ENCODE measurements at regions not wholly inside any gene's neighbourhood (a gene's known extent, or its start where the extent isn't known, plus 50 kb on each side); places are given as distances from the start of the nearest gene placed in this dataset.
"Not testable (repeated sequence)": the region's sequence is repeated elsewhere in the genome, so short reads cannot be mapped to it uniquely, and the experiment has no call there.

DNA sequence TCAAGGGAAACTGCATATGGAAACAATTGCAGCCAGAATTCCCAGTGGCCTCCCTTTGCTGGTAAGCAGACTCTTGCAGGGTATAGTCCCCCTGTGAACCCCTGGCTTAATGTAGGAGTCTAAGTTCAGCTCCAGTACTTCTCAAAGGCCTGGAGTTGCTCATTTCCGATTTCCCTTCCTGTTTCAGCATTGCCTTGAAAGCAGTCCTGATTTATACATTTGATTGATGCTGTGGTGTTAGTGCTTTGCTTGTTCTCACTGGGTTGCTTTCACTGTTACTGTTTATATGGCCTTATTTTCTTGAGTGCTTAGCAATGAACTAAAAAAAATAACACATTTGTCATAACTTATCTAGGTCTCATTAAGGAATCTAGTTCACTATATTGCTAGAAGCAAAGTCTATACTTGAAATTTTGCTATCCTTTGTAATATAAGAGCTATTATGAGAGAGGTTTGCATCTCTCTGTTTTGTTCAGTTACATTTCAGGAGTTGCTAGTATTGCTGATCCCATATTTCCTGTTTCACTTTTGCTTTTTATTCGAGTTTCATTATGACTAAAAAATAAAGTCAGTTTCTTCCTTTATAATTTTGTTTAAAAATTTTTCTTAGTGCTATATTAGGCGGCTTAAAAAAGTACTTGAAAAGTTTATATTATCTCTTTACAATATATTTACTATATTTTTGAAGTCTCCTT lies 122.4 kb upstream of the NMUR2 start:
- in situ Hi-C loops (cut with MboI; ENCODE audit: low sequenced_read_pairs), result loop anchor here (25.0 kb wide), 1 partner anchor 1435 kb away; no protein-coding TSS in a partner anchor

DNA sequence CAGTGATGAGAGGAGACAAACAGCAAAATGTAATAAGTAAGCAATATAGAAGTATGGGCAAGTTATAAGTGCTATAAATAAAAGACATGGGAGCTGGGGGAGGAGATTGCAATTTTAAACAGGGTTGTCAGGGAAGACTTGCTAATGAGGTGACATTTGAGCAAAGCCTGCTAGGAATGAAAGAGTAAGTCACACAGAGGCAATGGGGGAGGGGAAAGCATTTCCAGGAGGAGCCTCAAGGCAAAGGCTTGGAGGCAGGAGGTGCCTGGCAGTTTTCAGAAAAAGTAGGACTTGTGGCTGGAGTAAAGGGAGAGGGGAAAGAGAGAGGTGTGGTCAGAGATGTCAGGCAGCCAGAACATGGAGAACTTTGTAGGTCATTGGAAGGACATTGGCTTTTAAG lies 124.4 kb upstream of the NMUR2 start:
- in situ Hi-C loops (cut with MboI; ENCODE audit: low sequenced_read_pairs), result loop anchor here (25.0 kb wide), 1 partner anchor 1433 kb away; no protein-coding TSS in a partner anchor

DNA sequence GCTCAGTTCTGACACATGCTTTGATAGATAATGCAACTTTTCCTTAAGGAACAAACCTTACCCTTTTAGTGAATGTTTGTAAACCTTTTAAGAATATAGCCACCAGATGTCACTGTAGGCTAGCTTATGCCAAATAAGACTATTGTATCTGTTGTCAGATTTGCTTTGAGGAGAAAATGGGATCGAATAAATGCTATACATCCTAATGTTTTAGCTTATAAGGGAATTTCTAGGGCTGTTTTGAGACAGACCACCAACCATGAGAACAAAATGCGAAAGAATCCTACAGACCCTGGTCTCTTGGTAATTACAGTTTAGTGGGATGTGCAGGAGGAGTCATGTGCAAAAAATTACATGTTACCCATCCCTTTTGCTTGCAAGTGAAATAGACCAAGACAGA lies 127.6 kb upstream of the NMUR2 start:
- in situ Hi-C loops (cut with MboI; ENCODE audit: low sequenced_read_pairs), result loop anchor here (25.0 kb wide), 1 partner anchor 1430 kb away; no protein-coding TSS in a partner anchor

DNA sequence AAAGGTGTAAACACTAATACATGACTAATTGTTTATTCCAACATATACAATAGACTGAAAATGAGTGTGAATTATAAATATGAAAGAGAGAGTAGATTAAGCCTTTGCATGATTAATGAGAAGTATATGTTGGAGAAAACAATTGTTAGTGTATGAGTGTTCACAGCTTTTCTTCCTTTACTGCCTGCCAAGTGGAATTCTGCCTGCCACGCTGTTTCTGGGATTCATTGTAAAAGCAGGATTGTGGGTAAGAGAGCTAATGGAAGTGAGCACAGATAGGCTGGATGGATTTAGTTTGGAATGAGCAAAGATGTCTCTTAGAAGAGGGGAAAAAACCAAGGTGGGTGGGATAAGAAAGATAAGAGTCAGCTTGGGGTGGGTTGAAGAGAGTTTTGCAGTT lies 129.6 kb upstream of the NMUR2 start:
- in situ Hi-C loops (cut with MboI; ENCODE audit: low sequenced_read_pairs), result loop anchor here (25.0 kb wide), 1 partner anchor 1428 kb away; no protein-coding TSS in a partner anchor

DNA sequence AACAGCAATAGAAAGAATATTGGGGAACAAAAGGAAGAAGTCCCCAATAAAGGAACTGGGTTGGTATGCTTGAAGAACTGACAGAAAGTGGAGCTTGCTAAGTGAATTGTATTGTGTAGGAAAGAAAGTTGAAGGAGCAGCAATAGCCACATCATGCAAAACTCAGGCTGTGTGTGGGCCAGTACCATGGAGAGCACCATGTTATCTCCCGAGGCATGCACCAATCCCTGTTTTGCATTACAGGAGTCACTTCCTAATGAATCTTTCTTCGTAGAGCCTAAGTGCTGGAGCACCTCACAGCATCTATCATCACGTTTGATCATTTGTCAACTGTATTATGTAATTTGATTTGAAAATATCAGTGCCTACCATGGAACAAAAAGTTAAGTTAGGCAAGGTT lies 137.7 kb upstream of the NMUR2 start:
- in situ Hi-C loops (cut with MboI; ENCODE audit: low sequenced_read_pairs), result loop anchor here (25.0 kb wide), 1 partner anchor 1420 kb away; no protein-coding TSS in a partner anchor

DNA sequence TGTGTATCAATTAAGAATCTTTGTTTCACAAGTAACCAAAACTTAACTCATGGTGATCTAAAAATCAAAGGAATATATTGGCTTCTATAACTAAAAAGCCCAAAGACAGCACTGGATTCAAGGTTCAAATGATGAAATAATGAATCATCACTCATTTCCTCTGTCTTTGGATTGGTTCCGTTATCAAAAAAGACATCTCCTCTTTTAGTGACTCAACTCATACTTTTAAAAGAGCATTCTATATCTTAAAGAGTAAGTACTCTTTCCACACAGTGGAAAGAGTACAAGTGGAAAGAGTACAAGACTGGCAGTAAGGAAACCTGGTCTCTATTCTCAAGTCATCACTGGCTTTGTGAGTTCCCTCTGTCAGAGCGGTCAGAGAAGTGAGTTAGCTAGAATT lies 141.4 kb upstream of the NMUR2 start:
- in situ Hi-C loops (cut with MboI; ENCODE audit: low sequenced_read_pairs), result loop anchor here (25.0 kb wide), 1 partner anchor 1416 kb away; no protein-coding TSS in a partner anchor

DNA sequence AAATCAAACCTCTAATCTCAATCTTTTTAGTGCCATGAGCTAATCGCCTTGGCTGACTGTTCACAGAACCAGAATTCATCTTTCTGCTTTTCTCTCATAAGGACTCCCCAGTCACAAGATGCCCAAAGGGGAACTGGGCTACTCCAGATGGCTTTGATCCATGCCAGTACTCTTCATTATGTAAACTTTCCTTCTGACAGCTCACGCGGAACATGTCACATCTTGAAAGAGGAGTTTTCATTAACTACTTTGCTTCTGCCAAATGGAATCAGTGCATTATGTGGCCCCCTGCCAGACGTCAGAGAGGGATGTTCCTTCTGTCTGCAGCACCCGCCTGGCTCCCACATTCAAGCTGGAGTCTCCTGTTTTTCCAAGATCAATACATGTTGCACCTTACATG lies 142.1 kb upstream of the NMUR2 start:
- in situ Hi-C loops (cut with MboI; ENCODE audit: low sequenced_read_pairs), result loop anchor here (25.0 kb wide), 1 partner anchor 1415 kb away; no protein-coding TSS in a partner anchor

DNA sequence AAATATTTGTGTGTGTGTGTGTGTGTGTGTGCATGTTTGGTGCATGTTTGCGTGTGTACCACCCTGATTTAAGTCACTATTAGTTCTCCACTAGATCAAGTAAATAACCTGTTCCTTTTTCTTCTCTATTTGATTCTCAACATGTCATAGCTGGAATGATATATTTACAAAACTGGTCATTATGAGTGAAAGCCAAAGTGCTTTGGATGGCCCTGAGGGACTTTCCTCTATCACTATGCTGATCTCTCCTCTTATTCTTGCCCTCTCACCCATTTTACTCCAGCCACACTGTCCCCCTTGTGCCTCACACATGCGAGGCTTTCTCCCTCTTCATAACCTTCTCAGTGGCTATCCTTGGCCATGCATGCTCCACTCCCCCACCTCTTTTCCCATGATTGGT lies 144.6 kb upstream of the NMUR2 start:
- in situ Hi-C loops (cut with MboI; ENCODE audit: low sequenced_read_pairs), result loop anchor here (25.0 kb wide), 1 partner anchor 1413 kb away; no protein-coding TSS in a partner anchor

DNA sequence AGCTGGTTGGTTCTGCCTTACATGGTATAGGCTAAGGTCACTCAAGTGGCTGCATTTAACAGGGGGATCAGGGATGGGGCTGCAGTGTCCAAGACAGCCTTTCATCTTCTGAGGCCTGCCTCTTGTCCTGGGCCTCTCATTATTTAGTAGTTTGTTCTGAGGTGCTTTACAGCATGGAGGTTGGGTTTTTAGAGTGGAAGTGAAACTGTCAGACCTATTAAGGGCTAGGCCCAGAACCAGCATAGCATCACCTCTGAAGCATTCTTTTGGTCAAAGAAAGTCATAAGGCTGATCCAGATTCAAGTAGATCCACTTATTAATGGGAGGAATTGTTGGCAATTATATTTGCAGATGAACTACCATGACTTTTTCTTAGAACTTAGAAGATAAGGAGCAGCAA lies 146.0 kb upstream of the NMUR2 start:
- in situ Hi-C loops (cut with MboI; ENCODE audit: low sequenced_read_pairs), result no loop called here

DNA sequence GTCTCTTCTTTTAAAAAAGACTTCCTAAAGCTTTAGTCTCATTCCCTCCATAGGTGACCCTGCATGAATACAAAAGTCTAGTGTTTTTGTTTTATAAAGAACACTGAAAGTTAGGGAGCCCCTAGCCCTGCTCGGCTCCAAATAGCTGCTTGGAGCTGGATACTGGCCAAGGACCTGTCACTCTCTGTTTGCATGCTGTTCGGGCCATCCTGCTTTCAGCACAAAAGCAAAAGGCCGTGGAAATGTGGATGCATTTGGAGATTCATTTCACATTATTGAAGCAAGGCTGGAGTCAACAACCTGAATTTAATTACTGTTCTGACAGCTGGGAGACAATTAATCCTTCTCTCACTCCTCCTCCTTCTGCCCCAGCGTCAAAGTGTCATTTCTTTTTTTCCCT lies 151.7 kb upstream of the NMUR2 start:
- in situ Hi-C loops (cut with MboI; ENCODE audit: low sequenced_read_pairs), result no loop called here

DNA sequence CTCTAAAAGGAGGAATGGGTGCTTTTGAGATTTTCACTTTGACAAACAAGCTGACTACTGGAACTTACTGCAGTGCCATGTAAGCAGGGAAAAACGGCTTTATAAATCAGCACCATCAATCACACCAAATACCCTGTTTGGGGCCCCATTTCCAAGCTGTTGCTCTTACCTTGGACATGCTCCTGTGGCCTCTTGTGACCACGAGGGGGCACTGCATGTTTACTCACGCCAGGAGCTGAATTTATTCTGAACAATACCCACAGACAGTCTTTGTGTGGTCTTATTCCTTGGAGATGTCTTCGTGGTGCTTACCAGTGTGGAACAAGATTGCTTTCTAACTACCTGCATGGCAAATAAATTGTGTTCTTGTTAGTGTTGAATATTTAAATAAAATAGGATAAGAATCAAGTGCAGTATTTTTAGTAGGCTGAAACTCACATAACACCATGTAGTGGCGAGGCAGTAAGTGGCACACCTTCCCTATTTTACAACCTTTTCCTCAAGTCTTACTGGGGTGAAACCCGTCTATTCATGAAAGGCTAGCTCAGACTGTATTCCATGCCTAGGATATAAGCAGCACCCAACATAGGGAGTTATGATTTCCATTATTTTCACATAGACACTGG lies 155.5 kb upstream of the NMUR2 start:
- in situ Hi-C loops (cut with MboI; ENCODE audit: low sequenced_read_pairs), result no loop called here

DNA sequence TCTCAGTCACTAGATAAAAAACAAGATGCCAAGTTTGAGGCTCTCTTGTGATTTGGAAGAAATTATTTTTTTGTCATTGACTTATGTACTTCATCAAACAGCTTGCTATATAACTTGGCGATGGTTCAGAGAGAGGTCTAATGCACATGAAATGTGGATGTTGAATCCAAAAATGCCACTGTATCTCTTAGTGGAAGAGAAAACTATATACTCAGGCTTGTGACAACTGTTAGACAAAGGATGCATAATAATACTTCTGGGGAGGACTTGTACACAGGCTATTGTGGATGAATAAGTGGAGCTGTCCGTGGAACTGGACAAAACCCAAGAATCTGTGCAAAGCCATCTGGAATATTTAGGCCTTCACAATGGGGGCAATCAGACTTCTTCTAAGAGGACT lies 162.9 kb upstream of the NMUR2 start:
- in situ Hi-C loops (cut with MboI; ENCODE audit: low sequenced_read_pairs), result no loop called here

DNA sequence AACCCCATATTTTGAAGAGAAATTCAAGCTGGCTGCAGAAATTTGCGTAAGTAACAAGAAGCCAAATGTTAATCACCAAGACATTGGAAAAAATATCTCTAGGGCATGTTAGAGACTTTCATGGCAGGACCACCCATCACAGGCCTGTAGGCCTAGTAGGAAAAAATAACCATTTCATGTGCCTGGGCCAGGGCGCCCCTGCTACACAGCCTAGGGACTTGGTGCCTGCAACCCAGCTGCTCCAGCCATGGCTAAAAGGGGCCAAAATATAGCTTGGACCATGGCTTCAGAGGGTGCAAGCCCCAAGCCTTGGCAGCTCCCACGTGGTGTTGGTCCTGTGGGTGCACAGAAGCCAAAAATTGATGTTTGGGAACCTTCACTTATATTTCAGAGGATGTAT lies 167.7 kb upstream of the NMUR2 start:
- in situ Hi-C loops (cut with MboI; ENCODE audit: low sequenced_read_pairs), result no loop called here

DNA sequence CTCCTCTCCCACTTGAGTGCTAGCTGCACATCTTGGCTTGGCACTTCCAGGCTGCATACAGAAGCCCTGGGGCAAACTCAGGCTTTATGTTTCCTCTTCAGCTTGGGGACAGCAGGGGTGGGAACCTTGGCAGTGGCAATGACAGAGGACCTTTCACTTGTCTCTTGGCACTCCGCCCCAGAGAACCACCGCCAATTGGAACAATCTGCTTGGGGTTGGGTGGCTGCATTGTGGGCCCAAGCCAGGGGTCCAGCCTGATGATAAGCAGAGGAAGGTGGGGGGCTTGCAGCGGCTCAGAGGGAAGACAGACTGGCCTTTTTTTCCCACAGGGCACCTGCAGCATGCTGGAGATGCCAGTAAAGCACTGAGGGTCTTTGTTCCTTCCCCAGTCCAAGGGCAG lies 179.0 kb upstream of the NMUR2 start:
- in situ Hi-C loops (cut with MboI; ENCODE audit: low sequenced_read_pairs), result no loop called here

DNA sequence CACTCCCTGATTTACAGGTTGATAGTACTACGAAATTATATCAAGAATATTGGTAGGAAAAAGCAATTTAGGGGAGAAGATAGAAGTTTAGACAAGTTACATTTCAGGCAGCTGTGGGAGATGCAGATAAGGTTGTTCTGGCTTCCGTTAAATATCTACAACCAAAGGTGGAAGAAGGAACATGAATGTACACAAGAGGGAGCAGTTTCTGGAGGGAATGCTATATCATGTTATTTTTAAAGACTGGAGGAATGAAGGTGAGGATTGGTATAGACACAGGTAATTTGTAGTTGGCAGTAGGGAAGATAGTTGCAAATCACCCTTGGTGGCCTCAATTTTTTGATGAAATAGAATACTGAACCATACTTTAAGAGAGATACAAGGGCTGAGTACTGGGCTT lies 187.3 kb upstream of the NMUR2 start:
- in situ Hi-C loops (cut with MboI; ENCODE audit: low sequenced_read_pairs), result no loop called here

DNA sequence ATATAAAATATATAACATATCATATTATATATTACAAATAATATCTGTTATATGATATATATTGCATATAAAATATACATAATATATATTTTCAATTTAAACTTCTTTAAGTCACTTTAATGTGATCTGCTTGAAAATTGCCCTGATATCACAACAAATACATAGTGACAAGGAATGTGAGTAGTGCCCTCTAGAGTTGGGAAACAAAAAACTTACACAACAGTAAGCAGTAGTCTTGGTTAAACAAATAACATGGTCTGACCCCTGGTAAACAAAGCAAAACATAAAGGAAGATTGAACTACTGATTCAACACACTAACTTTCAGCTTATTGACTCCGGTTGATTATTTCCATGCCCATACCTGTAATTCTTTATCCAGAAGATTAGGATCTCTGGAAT lies 188.3 kb upstream of the NMUR2 start:
- in situ Hi-C loops (cut with MboI; ENCODE audit: low sequenced_read_pairs), result no loop called here

DNA sequence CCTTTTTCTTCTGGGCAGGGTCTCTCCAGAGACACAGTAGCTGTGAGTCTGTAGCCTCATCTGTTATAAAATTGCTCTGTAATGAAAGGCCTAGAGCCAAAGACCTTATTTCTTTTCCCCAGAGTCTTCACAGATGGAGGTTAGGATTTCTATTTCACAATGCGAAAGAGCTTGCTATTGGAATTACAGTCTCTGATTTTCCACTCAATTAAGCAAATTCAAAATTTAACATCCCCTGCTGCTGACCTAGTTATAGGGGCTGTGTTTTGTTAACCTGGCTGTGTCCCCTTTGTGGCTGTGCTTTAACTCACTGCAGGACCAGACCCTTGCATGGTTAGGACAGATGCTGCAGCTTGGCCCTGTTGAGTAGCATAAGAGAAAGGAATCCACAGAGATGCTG lies 190.3 kb upstream of the NMUR2 start:
- in situ Hi-C loops (cut with MboI; ENCODE audit: low sequenced_read_pairs), result no loop called here

DNA sequence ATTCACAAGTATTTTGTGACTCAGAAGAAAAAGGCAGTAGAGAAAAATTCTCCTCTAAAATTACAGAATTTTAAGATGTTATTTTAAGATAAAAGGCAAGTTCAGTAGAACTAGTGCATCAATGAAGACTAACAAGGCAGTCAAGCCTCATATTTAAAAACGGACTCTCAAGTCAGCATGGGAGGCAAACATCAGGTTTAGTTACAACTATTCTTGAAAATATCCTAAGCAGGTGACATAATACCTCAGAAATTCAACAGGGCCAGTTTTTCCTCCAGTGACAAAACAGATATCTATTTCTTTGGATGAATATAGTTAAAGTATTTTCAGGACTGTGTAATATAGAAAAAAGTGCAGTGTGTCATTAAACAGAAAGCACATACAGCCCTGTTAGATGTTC lies 194.0 kb upstream of the NMUR2 start:
- in situ Hi-C loops (cut with MboI; ENCODE audit: low sequenced_read_pairs), result no loop called here

DNA sequence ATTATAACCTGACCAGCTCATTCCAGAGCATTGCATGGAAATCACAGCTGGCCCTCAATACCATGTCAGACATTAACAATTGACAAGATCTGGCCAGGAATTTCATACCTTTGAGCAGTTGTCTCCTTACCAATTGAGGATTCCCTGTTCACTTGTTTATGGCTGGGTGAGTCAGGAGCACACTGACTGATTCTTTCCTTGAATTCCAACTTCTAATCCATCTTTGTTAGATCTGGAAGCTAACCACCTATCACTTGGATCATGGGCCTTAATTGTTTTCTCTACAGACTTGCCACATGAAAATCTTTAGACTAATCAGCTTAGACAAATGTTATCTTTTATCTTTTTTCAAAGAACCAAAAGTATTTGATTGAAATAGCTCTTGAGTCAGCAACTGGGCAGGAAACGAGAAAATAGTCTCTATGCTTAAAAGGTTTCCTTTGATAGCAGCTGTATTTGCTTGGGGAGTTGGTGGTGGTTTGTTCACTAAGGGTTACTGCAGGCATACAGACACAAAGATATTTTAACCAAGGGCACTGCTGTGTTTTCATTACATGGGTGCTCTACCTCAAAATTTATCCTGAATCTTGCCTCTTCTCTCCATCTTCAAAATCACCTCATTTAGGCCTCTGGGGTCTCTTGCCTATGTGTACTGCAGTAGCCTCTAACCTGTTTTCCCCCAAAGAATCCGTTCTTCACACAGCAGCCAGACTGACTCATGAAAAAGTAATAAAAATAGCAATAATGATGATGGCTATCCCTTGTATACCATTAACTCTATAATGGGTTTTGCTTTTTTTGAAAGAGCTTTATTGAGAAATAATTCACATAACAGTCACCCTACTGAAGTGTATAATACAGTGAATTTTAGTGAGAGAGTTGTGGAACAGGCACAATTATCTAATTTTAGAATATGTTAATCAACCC lies 197.0 kb upstream of the NMUR2 start:
- in situ Hi-C loops (cut with MboI; ENCODE audit: low sequenced_read_pairs), result no loop called here

DNA sequence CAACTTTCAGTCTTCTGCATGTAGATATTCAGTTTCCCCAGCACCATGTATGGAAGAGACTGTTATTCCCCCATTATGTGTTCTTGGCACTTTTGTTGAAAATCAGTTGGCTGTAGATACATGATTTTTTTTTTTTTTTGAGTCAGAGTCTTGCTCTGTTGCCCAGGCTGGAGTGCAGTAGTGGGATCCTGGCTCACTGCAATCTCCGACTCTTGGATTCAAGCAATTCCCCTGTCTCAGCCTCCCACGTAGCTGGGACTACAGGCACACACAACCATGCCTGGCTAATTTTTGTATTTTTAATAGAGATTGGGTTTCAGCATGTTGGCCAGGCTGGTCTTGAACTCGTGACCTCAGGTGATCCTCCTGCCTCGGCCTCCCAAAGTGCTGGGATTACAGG lies 201.0 kb upstream of the NMUR2 start:
- in situ Hi-C loops (cut with MboI; ENCODE audit: low sequenced_read_pairs), result not testable (repeated sequence)

DNA sequence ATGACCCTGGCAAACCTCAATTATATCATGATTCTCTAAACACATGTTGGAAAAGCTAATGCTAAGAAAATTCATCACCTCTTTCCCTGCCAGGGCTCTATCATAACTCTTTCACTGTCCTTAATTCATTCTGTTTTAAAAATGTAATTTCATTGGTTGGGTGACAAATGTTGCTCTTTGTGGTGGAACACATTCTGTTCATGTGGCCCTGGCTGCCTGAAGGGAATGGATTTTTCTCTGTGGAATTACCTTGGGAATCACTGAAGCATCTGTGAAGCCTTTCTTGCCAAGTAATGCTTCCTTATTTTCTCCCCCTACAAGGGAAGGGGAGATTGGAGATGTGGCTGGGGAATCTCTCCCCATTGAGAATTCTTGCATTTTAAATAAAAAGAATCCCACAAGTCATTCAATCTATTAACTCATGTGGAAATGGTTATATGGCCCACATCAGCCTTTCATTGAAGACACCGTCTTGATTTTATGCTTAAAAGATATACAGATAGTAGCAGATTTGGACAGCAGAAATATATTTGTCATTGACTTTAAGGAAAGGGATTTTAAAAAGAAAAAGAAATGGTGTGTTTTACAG lies 201.8 kb upstream of the NMUR2 start:
- in situ Hi-C loops (cut with MboI; ENCODE audit: low sequenced_read_pairs), result no loop called here

Measured in HL-60/S4 (cell line).